GM12874 (cell line): ENCODE measurements at regions not wholly inside any gene's neighbourhood (a gene's known extent, or its start where the extent isn't known, plus 50 kb on each side); places are given as distances from the start of the nearest gene placed in this dataset.

ENCODE experiments used
- CTCF ChIP-seq: IDR thresholded peaks from 2 replicates; pipeline ENCODE4 v1.5.1; 2011; ENCODE audit warnings: low read depth, mild to moderate bottlenecking, control low read depth, low read length, moderate library complexity; ENCODE audit not compliant: insufficient read depth

- TF ChIP-seq CTCF: no peak
Observed at GRCh38 chr16:62929593-62929992, 893.4 kb upstream of the CDH8 start.

GRCh38 chr16:62927122-62927521, 890.9 kb upstream of the CDH8 start:
- no peak for TF ChIP-seq CTCF

- TF ChIP-seq CTCF: no peak
Observed at GRCh38 chr16:62926121-62926801, 890.0 kb upstream of the CDH8 start.

GRCh38 chr16:62921904-62922303, 885.7 kb upstream of the CDH8 start:
- no peak for TF ChIP-seq CTCF

GRCh38 chr16:62913924-62914323, 877.7 kb upstream of the CDH8 start:
- no peak for TF ChIP-seq CTCF

- no peak for TF ChIP-seq CTCF
Observed at GRCh38 chr16:62913333-62913732, 877.1 kb upstream of the CDH8 start.

GRCh38 chr16:62909597-62909996, 873.4 kb upstream of the CDH8 start:
- no peak for TF ChIP-seq CTCF

GRCh38 chr16:62907562-62907961, 871.3 kb upstream of the CDH8 start:
- no peak for TF ChIP-seq CTCF
